ENCODE measurements at regions not wholly inside any gene's neighbourhood (a gene's known extent, or its start where the extent isn't known, plus 50 kb on each side); places are given as distances from the start of the nearest gene placed in this dataset.

DNA sequence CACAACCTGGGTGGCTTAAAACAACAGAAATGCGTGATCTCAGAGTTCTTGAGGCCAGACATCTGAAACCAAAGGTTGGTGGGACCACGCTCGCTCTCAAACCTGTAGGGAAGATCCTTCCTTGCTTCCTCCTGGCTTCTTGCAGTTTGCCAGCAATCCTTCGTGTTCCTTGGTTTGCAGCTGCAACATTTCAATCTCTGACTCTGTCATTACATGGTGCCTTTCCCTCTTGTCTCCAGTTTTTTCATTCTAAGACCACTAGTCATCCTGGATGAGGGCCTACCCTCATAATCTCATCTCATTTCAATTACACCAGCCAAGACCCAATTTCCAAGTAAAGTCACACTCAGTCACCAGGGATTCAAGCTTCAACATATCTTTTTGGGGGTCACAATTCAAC, 388.0 kb downstream of the GPM6A start:
- H3K27ac ChIP-seq, result no peak overlapping the region
- TF ChIP-seq, protein P1, sequence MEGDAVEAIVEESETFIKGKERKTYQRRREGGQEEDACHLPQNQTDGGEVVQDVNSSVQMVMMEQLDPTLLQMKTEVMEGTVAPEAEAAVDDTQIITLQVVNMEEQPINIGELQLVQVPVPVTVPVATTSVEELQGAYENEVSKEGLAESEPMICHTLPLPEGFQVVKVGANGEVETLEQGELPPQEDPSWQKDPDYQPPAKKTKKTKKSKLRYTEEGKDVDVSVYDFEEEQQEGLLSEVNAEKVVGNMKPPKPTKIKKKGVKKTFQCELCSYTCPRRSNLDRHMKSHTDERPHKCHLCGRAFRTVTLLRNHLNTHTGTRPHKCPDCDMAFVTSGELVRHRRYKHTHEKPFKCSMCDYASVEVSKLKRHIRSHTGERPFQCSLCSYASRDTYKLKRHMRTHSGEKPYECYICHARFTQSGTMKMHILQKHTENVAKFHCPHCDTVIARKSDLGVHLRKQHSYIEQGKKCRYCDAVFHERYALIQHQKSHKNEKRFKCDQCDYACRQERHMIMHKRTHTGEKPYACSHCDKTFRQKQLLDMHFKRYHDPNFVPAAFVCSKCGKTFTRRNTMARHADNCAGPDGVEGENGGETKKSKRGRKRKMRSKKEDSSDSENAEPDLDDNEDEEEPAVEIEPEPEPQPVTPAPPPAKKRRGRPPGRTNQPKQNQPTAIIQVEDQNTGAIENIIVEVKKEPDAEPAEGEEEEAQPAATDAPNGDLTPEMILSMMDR (conservative IDR thresholded peaks at IDR 0.05), result no peak
- no peak for TF ChIP-seq ZFX (IDR thresholded peaks at IDR 0.05)

DNA sequence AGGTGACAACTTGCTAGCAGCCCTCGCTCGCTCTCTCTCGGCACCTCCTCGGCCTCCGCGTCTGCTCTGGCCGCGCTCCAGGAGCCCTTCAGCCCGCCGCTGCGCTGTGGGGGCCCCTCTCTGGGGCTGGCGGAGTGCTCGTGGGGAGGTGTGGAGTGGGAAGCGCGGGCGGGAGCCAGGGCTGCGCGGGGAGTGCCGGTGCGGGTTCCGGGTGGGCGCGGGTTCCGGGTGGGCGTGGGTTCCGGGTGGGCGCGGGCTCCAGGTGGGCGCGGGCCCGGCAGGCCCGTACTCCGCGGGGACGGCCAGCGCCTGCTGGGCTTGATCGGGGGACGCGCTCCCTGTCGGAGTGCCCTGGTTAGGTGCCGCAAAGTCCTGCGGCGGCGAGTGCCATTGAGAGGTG, 384.3 kb downstream of the GPM6A start:
- TF ChIP-seq, protein P1 (conservative IDR thresholded peaks at IDR 0.05), result no peak
- TF ChIP-seq ZFX (IDR thresholded peaks at IDR 0.05), result no peak
- H3K27ac ChIP-seq, result no peak overlapping the region

DNA sequence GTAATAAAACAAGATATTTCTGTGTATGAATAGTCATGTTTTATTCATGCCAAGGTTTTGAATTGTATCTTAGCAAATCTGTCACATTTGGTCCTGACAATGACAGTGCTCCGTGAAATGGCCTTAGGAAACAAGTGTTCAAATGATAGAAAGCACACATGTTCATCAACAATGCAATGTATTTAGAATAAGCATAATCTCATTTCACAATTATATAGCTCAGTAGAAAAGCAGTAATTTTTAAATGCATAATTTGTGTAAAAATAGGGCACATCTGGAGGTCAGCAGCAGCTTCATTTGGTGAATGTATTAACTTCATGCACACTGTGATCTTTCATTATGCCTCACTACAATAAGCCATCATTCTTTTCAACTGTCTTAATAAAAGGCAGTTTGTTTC, 380.4 kb downstream of the GPM6A start:
- no peak for TF ChIP-seq ZFX (IDR thresholded peaks at IDR 0.05)
- TF ChIP-seq, protein P1 (conservative IDR thresholded peaks at IDR 0.05), result no peak
- no peak overlapping the region for H3K27ac ChIP-seq

DNA sequence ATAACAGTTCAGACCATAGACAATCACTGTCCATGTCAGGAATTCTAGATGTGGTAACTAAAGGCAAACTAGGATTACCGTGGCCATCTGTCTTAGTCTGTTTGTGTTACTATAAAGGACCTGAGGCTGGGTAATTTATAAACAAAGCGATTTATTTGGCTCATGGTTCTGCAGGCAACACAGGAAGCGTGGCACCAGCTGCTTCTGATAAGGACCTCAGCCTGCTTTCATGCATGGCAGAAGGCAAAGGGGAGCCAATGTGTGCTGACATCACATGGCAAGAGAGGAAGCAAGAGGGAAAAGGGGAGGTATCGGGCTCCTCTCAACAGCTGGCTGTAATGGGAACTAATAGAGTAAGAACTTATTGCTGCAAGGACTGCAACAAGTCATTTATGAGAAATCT, 376.7 kb downstream of the GPM6A start:
- no peak for TF ChIP-seq ZFX (IDR thresholded peaks at IDR 0.05)
- TF ChIP-seq, protein P1 (conservative IDR thresholded peaks at IDR 0.05), result no peak
- H3K27ac ChIP-seq, result no peak overlapping the region

DNA sequence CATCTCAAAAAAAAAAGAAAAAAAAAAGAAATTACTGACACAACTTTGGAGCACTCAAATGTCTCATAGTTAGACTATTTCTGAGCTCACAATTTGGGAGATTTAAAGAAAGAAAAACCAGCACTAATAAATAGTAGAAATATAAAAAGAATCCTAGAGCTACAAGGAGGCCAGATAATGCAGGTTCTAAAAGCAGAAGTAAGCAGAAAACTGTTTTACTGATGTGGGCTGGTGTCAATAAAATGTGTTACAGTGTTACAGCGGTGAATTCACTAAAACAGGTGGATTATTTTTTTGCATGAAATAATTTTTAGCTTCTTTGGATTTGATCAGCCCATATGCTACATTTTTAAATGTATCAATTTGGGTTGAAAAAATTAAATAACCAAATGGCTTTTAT, 375.9 kb downstream of the GPM6A start:
- no peak overlapping the region for H3K27ac ChIP-seq
- no peak for TF ChIP-seq ZFX (IDR thresholded peaks at IDR 0.05)
- TF ChIP-seq, protein P1 (conservative IDR thresholded peaks at IDR 0.05), result no peak

DNA sequence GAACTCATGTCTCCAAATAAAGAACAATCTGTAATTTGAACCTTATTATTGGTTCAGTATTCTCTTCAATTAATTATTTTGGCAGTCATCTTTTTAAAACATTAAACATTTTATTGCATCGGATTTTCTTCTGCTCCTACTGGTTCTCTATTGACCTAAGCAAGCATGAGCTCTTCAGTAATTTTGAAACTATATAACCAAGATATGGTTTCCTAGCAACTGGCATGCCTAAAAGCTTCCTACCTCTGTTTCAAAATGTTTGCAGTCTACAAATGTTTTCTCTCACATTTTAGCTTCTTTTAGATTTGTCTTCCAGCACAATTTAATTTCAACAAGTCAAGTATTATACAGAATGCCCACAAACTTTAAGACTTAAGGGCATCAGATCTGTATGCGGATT, 371.3 kb downstream of the GPM6A start:
- H3K27ac ChIP-seq, result no peak overlapping the region
- TF ChIP-seq ZFX (IDR thresholded peaks at IDR 0.05), result no peak
- TF ChIP-seq, protein P1 (conservative IDR thresholded peaks at IDR 0.05), result no peak

DNA sequence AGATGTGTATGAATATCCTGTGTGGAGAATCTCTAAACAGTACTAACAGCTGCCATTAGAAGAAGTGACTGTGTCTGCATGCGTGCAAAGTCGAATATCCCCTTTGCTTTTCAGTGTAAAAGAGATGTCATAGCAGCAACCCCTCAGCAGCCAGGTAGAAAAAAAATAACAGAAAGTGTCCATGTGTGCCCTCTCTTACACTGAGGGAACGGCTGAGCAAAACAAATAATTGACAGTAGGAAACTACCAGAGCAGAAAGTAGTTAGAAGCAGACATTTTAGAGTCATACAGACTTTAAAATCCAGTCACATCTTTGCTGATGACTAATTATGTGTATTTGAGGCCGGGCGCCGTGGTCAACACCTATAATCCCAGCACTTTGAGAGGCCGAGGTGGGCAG, 370.8 kb downstream of the GPM6A start:
- TF ChIP-seq, protein P1 (conservative IDR thresholded peaks at IDR 0.05), result no peak
- TF ChIP-seq ZFX (IDR thresholded peaks at IDR 0.05), result no peak
- no peak overlapping the region for H3K27ac ChIP-seq
